ENCODE measurements at regions not wholly inside any gene's neighbourhood (a gene's known extent, or its start where the extent isn't known, plus 50 kb on each side); places are given as distances from the start of the nearest gene placed in this dataset.

DNA sequence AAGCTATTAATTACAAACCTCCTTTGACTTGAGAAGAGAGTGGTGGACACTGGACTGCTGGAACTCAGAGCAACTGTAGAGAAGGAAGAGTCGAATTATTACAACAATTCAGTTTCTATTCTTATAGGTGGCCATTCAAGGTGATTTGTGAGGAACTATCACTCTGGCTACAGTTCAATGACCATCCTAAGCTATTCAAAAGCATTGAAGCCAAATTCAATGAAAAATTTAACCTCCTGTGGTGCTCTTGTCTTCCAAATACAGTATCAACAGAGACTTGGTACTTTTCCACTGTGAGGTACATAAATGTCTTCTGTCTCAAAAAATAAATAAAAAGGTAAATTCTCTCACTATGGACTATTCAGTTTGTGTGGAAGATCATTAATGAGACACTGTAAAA lies 513.3 kb upstream of the SEMA6D start:
- TF ChIP-seq, protein P1, sequence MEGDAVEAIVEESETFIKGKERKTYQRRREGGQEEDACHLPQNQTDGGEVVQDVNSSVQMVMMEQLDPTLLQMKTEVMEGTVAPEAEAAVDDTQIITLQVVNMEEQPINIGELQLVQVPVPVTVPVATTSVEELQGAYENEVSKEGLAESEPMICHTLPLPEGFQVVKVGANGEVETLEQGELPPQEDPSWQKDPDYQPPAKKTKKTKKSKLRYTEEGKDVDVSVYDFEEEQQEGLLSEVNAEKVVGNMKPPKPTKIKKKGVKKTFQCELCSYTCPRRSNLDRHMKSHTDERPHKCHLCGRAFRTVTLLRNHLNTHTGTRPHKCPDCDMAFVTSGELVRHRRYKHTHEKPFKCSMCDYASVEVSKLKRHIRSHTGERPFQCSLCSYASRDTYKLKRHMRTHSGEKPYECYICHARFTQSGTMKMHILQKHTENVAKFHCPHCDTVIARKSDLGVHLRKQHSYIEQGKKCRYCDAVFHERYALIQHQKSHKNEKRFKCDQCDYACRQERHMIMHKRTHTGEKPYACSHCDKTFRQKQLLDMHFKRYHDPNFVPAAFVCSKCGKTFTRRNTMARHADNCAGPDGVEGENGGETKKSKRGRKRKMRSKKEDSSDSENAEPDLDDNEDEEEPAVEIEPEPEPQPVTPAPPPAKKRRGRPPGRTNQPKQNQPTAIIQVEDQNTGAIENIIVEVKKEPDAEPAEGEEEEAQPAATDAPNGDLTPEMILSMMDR (IDR thresholded peaks at IDR 0.05; ENCODE audit: unreplicated experiment), result no peak
- H3K9me3 Mint-ChIP-seq (ENCODE audit: low read depth, unreplicated experiment), result no peaks in the 10 kb centered on the region
- H3K36me3 Mint-ChIP-seq (ENCODE audit: insufficient read depth, unreplicated experiment), result no peaks in the 10 kb centered on the region
- no peak overlapping the region for H3K27ac Mint-ChIP-seq (ENCODE audit: unreplicated experiment)
- CTCF ChIA-PET, result no interaction called here
- DNase-seq, result no peak
- H3K4me3 Mint-ChIP-seq (ENCODE audit: low read depth, unreplicated experiment), result no peak overlapping the region
- BruUV-seq (replicated peaks), result no TSS peak
- no peaks in the 10 kb centered on the region for H3K4me1 Mint-ChIP-seq (ENCODE audit: low read depth, unreplicated experiment)
- H3K27me3 Mint-ChIP-seq (ENCODE audit: unreplicated experiment), result no peaks in the 10 kb centered on the region
- intact Hi-C loops (cut with micrococcal nuclease; ENCODE audit: unreplicated experiment), result no loop called here

DNA sequence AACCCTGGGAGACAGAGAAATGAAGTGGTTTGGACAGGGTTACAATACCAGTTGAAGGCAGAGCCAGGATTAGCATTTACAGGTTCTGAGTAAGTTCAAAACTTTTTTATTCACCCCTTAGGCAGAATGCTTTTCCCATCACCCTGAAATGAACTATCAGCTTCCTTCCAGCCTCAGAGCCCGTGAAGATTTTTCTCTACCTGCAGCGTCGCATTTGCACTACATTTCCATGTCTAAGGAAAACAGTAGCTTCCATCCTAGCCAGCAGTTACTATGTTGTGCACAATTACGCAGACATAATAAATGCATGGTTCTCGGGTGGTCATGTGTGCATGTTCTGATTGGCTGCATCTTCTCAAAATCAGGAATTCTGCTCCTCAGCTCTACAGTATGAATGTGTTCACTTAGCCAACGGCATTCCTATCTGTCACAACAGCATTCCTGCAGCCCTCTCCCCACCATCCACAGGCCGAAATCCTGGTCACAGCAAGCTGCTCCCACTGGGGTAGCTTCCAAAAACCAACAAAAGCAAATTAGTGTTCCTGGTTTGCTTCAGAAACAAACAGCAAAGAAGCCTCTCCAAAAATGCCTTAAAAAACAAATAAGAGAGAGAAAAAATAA lies 510.8 kb upstream of the SEMA6D start:
- no peaks in the 10 kb centered on the region for H3K36me3 Mint-ChIP-seq (ENCODE audit: insufficient read depth, unreplicated experiment)
- CTCF ChIA-PET, result no interaction called here
- no peaks in the 10 kb centered on the region for H3K4me1 Mint-ChIP-seq (ENCODE audit: low read depth, unreplicated experiment)
- no peak overlapping the region for H3K4me3 Mint-ChIP-seq (ENCODE audit: low read depth, unreplicated experiment)
- TF ChIP-seq, protein P1 (IDR thresholded peaks at IDR 0.05; ENCODE audit: unreplicated experiment), result no peak
- no peak overlapping the region for H3K27ac Mint-ChIP-seq (ENCODE audit: unreplicated experiment)
- no TSS peak for BruUV-seq (replicated peaks)
- intact Hi-C loops (cut with micrococcal nuclease; ENCODE audit: unreplicated experiment), result no loop called here
- H3K27me3 Mint-ChIP-seq (ENCODE audit: unreplicated experiment), result no peaks in the 10 kb centered on the region
- no peak for DNase-seq
- H3K9me3 Mint-ChIP-seq (ENCODE audit: low read depth, unreplicated experiment), result no peaks in the 10 kb centered on the region

DNA sequence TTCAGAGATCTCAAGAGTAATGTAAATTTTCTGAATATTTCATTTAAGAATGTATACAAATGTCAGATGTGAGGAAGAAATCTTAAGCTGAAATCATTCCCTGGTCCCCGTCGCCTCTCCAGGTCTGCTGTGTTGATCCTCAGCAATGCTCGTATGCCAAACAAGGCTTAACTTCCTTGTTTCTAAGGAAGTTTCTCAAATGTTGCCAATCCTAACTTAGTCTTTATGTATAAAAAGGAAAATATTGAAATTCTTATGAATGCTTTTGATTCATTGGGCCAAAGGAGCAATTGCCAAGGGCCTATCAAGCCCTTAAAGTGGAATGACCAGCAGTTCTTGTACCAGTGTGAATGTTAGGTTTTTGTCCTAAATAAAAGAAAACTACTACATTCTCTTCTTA lies 507.7 kb upstream of the SEMA6D start:
- no peak overlapping the region for H3K4me3 Mint-ChIP-seq (ENCODE audit: low read depth, unreplicated experiment)
- no peaks in the 10 kb centered on the region for H3K27me3 Mint-ChIP-seq (ENCODE audit: unreplicated experiment)
- H3K36me3 Mint-ChIP-seq (ENCODE audit: insufficient read depth, unreplicated experiment), result no peaks in the 10 kb centered on the region
- DNase-seq, result no peak
- CTCF ChIA-PET, result no interaction called here
- no peaks in the 10 kb centered on the region for H3K9me3 Mint-ChIP-seq (ENCODE audit: low read depth, unreplicated experiment)
- intact Hi-C loops (cut with micrococcal nuclease; ENCODE audit: unreplicated experiment), result no loop called here
- no peak overlapping the region for H3K27ac Mint-ChIP-seq (ENCODE audit: unreplicated experiment)
- no peaks in the 10 kb centered on the region for H3K4me1 Mint-ChIP-seq (ENCODE audit: low read depth, unreplicated experiment)
- TF ChIP-seq, protein P1 (IDR thresholded peaks at IDR 0.05; ENCODE audit: unreplicated experiment), result no peak
- BruUV-seq (replicated peaks), result no TSS peak

DNA sequence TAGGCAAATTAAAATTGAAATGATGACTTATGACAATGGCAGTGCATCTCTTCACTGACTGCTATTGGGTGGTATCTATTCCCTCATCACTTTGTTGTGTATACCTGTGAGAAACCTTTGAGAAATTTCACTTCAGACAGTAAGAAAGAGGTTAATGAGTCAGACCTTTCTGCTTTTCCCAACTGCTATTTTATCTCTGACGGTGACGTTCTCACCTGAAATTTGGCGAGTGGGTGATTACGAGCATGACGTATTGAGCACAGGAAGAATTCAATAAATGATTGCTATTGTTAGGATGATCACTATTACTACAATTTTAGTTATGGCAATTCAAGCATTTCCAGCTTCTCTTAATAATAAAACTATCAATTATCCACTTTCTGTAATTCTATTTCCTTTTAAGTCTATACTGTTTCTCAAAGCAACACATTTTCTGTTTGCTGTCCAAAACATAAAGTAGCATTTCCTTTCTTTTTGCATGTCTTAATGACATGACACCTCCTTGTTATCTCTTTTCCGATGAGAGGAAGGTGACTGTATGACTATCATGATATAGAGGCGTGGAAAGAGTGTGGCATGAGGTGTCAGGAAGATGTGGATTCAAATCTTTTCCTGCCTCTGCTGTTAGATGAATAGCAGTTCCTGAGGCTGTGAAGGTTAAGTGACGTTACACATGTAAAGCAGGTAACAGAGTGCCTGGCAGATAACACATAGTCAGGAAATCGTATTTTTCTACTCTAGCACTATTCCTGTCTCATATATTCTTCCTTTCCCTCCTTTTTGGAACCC lies 504.9 kb upstream of the SEMA6D start:
- TF ChIP-seq, protein P1 (IDR thresholded peaks at IDR 0.05; ENCODE audit: unreplicated experiment), result no peak
- CTCF ChIA-PET, result no interaction called here
- no TSS peak for BruUV-seq (replicated peaks)
- Mint-ChIP-seq H3K36me3 (ENCODE audit: insufficient read depth, unreplicated experiment) (no peaks in the 10 kb centered on the region), H3K4me3 (ENCODE audit: low read depth, unreplicated experiment) (no peak overlapping the region), H3K4me1 (ENCODE audit: low read depth, unreplicated experiment) (no peaks in the 10 kb centered on the region), H3K27ac (ENCODE audit: unreplicated experiment) (no peak overlapping the region), H3K9me3 (ENCODE audit: low read depth, unreplicated experiment) (no peaks in the 10 kb centered on the region), H3K27me3 (ENCODE audit: unreplicated experiment) (no peaks in the 10 kb centered on the region)
- intact Hi-C loops (cut with micrococcal nuclease; ENCODE audit: unreplicated experiment), result no loop called here
- no peak for DNase-seq
